Mesodermal cell (in vitro differentiated cells): ENCODE measurements at regions not wholly inside any gene's neighbourhood (a gene's known extent, or its start where the extent isn't known, plus 50 kb on each side); places are given as distances from the start of the nearest gene placed in this dataset.

Experiments used
- H3K27ac ChIP-seq: 2 replicates; pipeline ENCODE4 v1.7.0; 2013; ENCODE audit warnings: mild to moderate bottlenecking, low read depth, low read length, moderate library complexity; ENCODE audit not compliant: severe bottlenecking
- H3K36me3 ChIP-seq: 2 replicates; pipeline ENCODE4 v1.7.1; 2013; ENCODE audit warnings: mild to moderate bottlenecking, low read length, moderate library complexity; ENCODE audit not compliant: control insufficient read depth, insufficient read depth
- H3K4me1 ChIP-seq: one replicate; pipeline ENCODE4 v1.7.1; 2013; ENCODE audit warnings: mild to moderate bottlenecking, low read length; ENCODE audit not compliant: insufficient read depth, control insufficient read depth, poor library complexity, severe bottlenecking
- H3K4me3 ChIP-seq: 2 replicates; pipeline ENCODE4 v1.7.0; 2013; ENCODE audit warnings: low read length, control low read depth, mild to moderate bottlenecking; ENCODE audit not compliant: insufficient read depth, poor library complexity, severe bottlenecking; ENCODE audit errors: extremely low read depth
- H3K9me3 ChIP-seq: 2 replicates; pipeline ENCODE4 v1.7.1; 2013; ENCODE audit warnings: mild to moderate bottlenecking, low read length, moderate library complexity; ENCODE audit not compliant: control insufficient read depth
- WGBS, 2 experiments: methylation state at CpG; one replicate each; pipeline ENCODE4 v1.1.5; 2013; ENCODE audit warnings: missing lambda C conversion rate in 2 of 2; ENCODE audit not compliant: insufficient coverage in 2 of 2; 5-methylcytosine and 5-hydroxymethylcytosine counted together

DNA sequence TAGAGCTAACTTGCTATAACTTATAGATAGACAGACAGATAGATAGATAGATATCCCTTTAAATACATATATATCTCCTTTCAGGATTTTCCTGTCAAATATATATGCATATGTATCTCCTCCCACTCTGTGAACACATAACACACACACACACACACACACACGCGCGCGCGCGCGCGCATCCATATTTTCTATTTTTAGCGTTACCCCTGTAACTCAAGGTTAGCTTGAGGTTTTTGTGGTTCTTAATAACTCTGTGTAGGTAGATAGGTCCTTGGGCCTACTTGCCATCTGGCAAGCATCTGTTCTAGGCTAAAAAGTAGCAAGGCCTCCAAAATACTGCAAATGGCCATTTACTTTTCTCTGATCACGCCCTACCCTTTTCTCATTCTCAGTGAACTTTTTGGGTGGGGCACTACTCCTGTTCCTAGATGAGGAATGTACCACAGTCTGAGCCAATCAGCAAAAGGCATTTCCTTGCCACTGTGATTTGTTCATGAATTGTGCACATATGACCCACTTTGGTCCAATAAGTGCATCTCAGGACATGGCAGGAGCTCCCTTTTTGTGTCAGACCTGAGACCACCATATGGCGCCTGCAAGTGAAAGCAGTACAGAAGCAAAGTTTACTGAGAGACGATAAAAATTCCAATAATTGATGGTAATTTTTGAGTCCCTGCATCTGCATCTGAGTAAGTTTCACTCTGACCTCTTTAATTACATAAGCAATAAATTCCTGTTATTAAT lies 740.5 kb upstream of the API5 start:
- H3K9me3 ChIP-seq, result no peaks in the 10 kb centered on the region
- WGBS, 2 experiments, result 75 to 96% methylated on average over 1 to 3 of the region's 12 CpGs
- no peak overlapping the region for H3K27ac ChIP-seq
- H3K4me3 ChIP-seq, result no peak overlapping the region
- H3K36me3 ChIP-seq, result no peaks in the 10 kb centered on the region
- H3K4me1 ChIP-seq, result no peaks in the 10 kb centered on the region

DNA sequence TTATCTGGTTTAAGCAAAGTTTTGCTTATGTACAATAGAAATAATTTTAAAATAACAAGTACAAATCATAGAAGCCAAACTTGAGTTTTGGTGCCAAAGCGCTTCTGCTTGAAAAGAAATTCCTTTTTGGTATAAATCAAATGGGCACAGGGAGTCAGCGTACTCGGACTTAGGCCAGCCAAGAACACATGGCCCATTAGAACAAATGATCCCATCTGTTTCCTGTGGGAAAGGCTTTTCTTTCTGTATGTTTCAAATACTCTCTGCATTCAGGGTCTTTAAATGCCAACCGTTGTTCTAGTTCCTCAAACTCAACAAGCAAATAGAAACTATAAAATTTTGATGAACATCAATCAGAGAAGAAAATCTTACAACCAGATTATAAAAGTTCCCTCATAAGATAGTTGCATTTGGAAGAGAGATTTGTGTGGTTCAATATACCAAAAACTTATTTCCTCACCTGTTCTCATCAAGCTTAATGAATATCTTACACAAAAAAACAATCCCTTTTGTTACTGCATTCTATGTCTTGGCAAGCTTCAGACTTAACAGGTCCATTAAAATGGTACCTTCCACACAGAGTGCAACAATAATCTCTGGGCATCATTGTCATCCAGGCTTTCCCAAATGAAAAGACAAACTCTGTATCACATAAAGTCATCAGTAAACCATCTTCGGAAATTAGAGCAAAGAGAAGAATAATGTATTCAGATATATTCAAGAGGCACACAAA lies 739.8 kb upstream of the API5 start:
- no peaks in the 10 kb centered on the region for H3K4me1 ChIP-seq
- H3K36me3 ChIP-seq, result no peaks in the 10 kb centered on the region
- H3K4me3 ChIP-seq, result no peak overlapping the region
- H3K27ac ChIP-seq, result no peak overlapping the region
- no peaks in the 10 kb centered on the region for H3K9me3 ChIP-seq
- 100% methylated on average over 3 of the region's 5 CpGs; no CpG with 5 or more reads in 1 of the 2 experiments for whole genome bisulfite sequencing, 2 experiments

DNA sequence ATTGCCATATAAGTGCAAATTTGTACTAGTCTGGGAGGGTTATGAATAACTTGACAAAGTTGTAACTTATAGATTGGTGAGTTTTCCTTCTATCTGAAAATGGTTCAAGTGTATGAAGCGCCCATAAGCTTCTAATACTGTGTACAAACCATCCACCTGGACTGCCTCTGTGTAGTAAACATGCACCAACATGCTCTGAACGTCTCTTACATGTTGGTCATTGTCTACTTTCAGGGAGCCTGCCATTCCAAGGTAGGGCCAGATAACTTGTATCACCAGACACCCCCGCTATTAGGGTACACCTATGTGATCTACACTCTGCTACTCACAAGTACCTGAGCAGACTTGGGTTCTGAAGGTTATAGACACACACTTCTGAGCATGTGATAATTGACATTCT lies 735.5 kb upstream of the API5 start:
- Histone ChIP-seq H3K4me1 (no peaks in the 10 kb centered on the region), H3K9me3 (no peaks in the 10 kb centered on the region), H3K27ac (no peak overlapping the region), H3K4me3 (no peak overlapping the region), H3K36me3 (no peaks in the 10 kb centered on the region)
- 79% methylated on average over 2 to 3 of the region's 3 CpGs for WGBS, 2 experiments

DNA sequence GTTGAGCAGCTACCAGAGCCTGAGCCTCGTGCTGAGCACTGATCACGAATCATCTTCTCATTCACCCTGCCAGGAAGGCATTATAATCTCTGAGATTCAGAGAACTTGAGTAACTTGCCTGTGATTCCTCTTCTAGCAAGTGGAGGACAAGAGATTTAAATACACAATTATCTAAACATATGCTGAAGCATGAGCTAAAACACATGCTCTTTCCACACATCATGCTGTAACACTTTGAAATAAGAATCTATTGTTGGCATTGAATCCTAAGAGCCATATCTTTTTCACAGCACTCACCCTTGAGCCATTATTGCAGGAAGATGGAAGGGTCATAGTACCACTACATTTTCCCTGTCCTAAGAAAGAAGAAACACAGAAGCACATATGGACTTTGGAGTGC lies 722.5 kb upstream of the API5 start:
- H3K4me3 ChIP-seq, result no peak overlapping the region
- H3K27ac ChIP-seq, result no peak overlapping the region
- no peaks in the 10 kb centered on the region for H3K36me3 ChIP-seq
- no peaks in the 10 kb centered on the region for H3K9me3 ChIP-seq
- 57 to 80% methylated on average over 1 to 2 of the region's 2 CpGs for WGBS, 2 experiments
- no peaks in the 10 kb centered on the region for H3K4me1 ChIP-seq

DNA sequence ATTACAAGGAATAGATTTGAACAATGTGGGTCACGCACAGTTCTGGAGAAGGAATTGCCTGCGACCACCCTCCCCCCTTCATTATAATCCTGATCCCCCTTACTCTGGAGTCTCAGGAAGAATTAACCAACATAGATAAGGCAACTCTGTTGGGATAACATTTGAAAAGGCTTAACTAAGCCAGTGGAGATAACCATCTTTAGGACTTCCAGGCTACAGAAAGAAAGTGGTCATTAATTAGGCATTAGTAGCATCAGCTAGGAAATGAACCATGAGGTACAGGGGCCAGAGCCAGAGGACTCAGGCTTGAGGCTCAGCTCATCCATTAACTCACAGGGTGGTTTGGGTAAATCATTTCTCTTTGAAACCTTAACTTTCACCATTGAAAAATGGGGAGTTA lies 720.0 kb upstream of the API5 start:
- Histone ChIP-seq H3K36me3 (no peaks in the 10 kb centered on the region), H3K27ac (no peak overlapping the region), H3K4me3 (no peak overlapping the region), H3K9me3 (no peaks in the 10 kb centered on the region), H3K4me1 (no peaks in the 10 kb centered on the region)
- WGBS, 2 experiments, result no CpG with 5 or more reads among the region's 2 CpGs

DNA sequence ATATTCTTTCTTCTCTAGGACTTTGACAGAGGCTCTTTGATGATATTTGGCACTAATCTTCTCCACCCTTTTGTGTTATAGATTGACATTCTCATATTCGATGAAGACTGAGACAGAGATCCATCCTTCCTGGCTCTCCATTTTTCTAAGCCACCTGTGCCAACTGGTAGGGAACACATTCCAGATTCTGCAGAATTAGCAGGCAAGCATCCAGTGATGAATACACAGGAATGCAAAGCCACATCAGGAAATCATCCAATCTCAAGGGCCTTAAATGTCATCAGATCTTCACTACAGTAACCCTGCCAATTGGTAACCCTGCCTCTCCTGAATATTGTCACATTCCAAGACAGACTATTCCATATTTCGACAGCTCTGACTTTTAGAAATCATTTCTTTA lies 718.4 kb upstream of the API5 start:
- no peaks in the 10 kb centered on the region for H3K9me3 ChIP-seq
- no peaks in the 10 kb centered on the region for H3K36me3 ChIP-seq
- no peaks in the 10 kb centered on the region for H3K4me1 ChIP-seq
- H3K4me3 ChIP-seq, result no peak overlapping the region
- 80 to 81% methylated on average over 1 to 2 of the region's 2 CpGs for WGBS, 2 experiments
- no peak overlapping the region for H3K27ac ChIP-seq

DNA sequence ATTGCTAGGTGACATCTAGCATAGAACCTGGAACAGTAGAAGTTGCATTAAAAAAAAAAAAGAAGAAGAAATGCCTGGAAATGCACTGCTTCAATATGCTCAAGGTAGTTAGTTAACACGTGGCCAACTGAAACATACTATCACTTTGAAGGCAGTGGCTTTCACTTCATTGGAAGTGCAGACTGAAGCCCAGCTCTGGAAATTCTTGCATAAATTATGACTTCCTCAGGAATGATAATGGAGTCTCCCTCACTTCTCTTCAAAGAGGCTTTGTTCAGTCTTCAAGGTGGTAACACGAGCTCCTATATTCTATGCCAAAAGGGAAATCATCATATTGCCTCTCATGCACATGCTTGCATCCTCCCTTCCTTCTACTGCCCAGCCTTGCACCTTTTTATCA lies 715.9 kb upstream of the API5 start:
- 6 to 22% methylated on average over 1 to 2 of the region's 2 CpGs for WGBS, 2 experiments
- Histone ChIP-seq H3K27ac (no peak overlapping the region), H3K4me1 (no peaks in the 10 kb centered on the region), H3K4me3 (no peak overlapping the region), H3K36me3 (no peaks in the 10 kb centered on the region), H3K9me3 (no peaks in the 10 kb centered on the region)

DNA sequence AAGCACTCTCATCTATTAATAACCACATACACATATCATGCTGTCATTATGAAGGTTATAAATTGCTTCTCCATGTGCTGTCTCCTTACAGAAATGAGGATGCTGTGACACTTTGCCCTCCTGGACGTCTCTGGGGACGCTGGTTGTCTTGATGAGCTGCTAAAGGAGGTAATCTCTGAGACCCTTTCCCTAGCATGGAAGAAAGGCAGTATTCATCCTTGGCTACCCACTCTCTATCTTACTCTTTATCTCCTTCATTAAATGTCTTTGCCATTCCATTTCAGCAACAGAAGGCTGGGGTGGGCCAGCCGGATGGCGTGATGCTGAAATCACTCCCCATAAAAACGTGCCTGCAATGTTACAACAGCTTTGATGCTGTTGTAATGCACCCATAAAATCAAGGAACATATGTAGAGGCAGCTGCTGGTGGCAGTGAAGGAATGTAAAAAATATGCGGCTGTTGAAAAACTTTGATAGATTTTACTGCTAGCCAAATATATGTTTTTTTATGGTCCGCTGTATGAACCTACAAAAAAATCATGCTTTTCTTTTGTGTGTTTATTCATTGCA lies 715.1 kb upstream of the API5 start:
- WGBS, 2 experiments, result 100% methylated on average over 1 of the region's 7 CpGs; no CpG with 5 or more reads in 1 of the 2 experiments
- H3K4me3 ChIP-seq, result no peak overlapping the region
- no peaks in the 10 kb centered on the region for H3K4me1 ChIP-seq
- no peaks in the 10 kb centered on the region for H3K9me3 ChIP-seq
- H3K27ac ChIP-seq, result no peak overlapping the region
- no peaks in the 10 kb centered on the region for H3K36me3 ChIP-seq

DNA sequence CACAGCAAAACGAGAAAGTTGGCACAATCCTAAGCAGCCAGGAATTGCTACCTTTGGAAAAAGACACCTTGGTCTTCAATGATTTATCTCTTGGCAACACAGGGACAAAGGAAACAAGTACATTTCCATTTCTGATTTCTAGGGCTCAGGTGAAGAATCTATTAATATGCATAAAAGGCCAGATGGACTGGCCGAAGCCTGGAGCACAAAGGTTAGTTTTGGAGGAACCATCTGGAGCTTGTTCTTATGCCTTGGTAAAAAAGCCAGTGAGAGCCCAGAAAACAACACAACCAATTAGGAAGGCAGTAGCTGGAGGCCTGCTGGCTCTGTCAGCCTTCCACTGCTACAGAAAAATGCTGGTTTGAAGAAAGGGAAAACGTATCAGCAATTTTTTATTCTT lies 713.5 kb upstream of the API5 start:
- 86 to 100% methylated on average over 1 of the region's 3 CpGs for WGBS, 2 experiments
- H3K36me3 ChIP-seq, result no peaks in the 10 kb centered on the region

DNA sequence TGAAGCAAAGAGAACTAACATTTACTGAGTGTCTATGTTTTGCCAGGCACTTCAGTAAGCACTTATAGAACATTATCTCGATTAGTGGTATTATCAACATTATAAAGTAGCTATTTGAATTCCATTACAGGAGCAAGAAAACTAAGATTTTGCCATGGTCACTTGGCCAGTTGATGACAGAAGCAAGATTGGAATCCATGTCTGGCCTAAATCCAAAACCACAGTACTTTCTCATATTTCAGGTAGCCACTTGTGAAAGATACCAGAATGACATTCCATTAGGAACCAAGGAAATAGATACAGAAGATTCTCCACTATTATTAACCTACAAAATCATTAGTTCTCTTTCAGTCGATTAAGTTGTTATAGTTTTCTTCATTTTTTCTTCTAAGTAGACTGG lies 691.0 kb upstream of the API5 start:
- Histone ChIP-seq H3K4me3 (no peak overlapping the region), H3K27ac (no peak overlapping the region), H3K36me3 (no peaks in the 10 kb centered on the region), H3K9me3 (no peaks in the 10 kb centered on the region), H3K4me1 (no peaks in the 10 kb centered on the region)
- WGBS, 2 experiments, result 100% methylated on average over 1 of the region's 2 CpGs; no CpG with 5 or more reads in 1 of the 2 experiments

More for the DNA sequence above, 713.5 kb upstream of the API5 start:
- Histone ChIP-seq H3K27ac (no peak overlapping the region), H3K4me1 (no peaks in the 10 kb centered on the region), H3K9me3 (no peaks in the 10 kb centered on the region), H3K4me3 (no peak overlapping the region)
